ENCODE measurements at regions not wholly inside any gene's neighbourhood (a gene's known extent, or its start where the extent isn't known, plus 50 kb on each side); places are given as distances from the start of the nearest gene placed in this dataset.

GRCh38 chr16:72355561-72355960, 183.6 kb upstream of the PMFBP1 start:
- no peak for TF ChIP-seq CTCF (IDR thresholded peaks at IDR 0.05; ENCODE audit: unreplicated experiment)
- Mint-ChIP-seq H3K36me3 (ENCODE audit: insufficient read depth, unreplicated experiment) (no peaks in the 10 kb centered on the region), H3K27ac (ENCODE audit: unreplicated experiment) (no peak overlapping the region), H3K27me3 (ENCODE audit: unreplicated experiment) (no peaks in the 10 kb centered on the region), H3K4me1 (ENCODE audit: low read depth, unreplicated experiment) (no peaks in the 10 kb centered on the region), H3K4me3 (ENCODE audit: low read depth, unreplicated experiment) (no peak overlapping the region), H3K9me3 (ENCODE audit: low read depth, unreplicated experiment) (no peaks in the 10 kb centered on the region)
- intact Hi-C loops (cut with micrococcal nuclease; ENCODE audit: unreplicated experiment): no loop called here
- CTCF ChIA-PET: no interaction called here
- no peak for DNase-seq
- no TSS peak for BruUV-seq (replicated peaks)

GRCh38 chr16:72349719-72350118, 177.8 kb upstream of the PMFBP1 start:
- CTCF ChIA-PET: interaction anchor here (0.6 kb wide), 1 partner anchor 1107 kb away, joined by 4 read pairs; no protein-coding TSS in a partner anchor

GRCh38 chr16:72332926-72333325, 161.0 kb upstream of the PMFBP1 start:
- TF ChIP-seq CTCF (IDR thresholded peaks at IDR 0.05; ENCODE audit: unreplicated experiment): no peak
- no peaks in the 10 kb centered on the region for H3K27me3 Mint-ChIP-seq (ENCODE audit: unreplicated experiment)
- H3K36me3 Mint-ChIP-seq (ENCODE audit: insufficient read depth, unreplicated experiment): no peaks in the 10 kb centered on the region
- no peak for DNase-seq
- H3K27ac Mint-ChIP-seq (ENCODE audit: unreplicated experiment): no peak overlapping the region
- H3K4me1 Mint-ChIP-seq (ENCODE audit: low read depth, unreplicated experiment): no peaks in the 10 kb centered on the region
- intact Hi-C loops (cut with micrococcal nuclease; ENCODE audit: unreplicated experiment): no loop called here
- no TSS peak for BruUV-seq (replicated peaks)
- H3K9me3 Mint-ChIP-seq (ENCODE audit: low read depth, unreplicated experiment): peaks cover 7% of the 10 kb centered on the region
- CTCF ChIA-PET: no interaction called here
- no peak overlapping the region for H3K4me3 Mint-ChIP-seq (ENCODE audit: low read depth, unreplicated experiment)

More at GRCh38 chr16:72349719-72350118, 177.8 kb upstream of the PMFBP1 start:
- H3K9me3 Mint-ChIP-seq (ENCODE audit: low read depth, unreplicated experiment): no peaks in the 10 kb centered on the region
- TF ChIP-seq CTCF (IDR thresholded peaks at IDR 0.05; ENCODE audit: unreplicated experiment): no peak
- no peak overlapping the region for H3K27ac Mint-ChIP-seq (ENCODE audit: unreplicated experiment)
- H3K27me3 Mint-ChIP-seq (ENCODE audit: unreplicated experiment): no peaks in the 10 kb centered on the region
- BruUV-seq (replicated peaks): no TSS peak
- H3K4me3 Mint-ChIP-seq (ENCODE audit: low read depth, unreplicated experiment): no peak overlapping the region
- intact Hi-C loops (cut with micrococcal nuclease; ENCODE audit: unreplicated experiment): no loop called here
- no peaks in the 10 kb centered on the region for H3K4me1 Mint-ChIP-seq (ENCODE audit: low read depth, unreplicated experiment)
- no peaks in the 10 kb centered on the region for H3K36me3 Mint-ChIP-seq (ENCODE audit: insufficient read depth, unreplicated experiment)
- no peak for DNase-seq

GRCh38 chr16:72324578-72324977, 152.6 kb upstream of the PMFBP1 start:
- DNase-seq: no peak
- H3K27ac Mint-ChIP-seq (ENCODE audit: unreplicated experiment): no peak overlapping the region
- peaks cover 13% of the 10 kb centered on the region for H3K9me3 Mint-ChIP-seq (ENCODE audit: low read depth, unreplicated experiment)
- H3K36me3 Mint-ChIP-seq (ENCODE audit: insufficient read depth, unreplicated experiment): no peaks in the 10 kb centered on the region
- H3K4me3 Mint-ChIP-seq (ENCODE audit: low read depth, unreplicated experiment): no peak overlapping the region
- no peaks in the 10 kb centered on the region for H3K4me1 Mint-ChIP-seq (ENCODE audit: low read depth, unreplicated experiment)
- no peaks in the 10 kb centered on the region for H3K27me3 Mint-ChIP-seq (ENCODE audit: unreplicated experiment)
- CTCF ChIA-PET: no interaction called here
- intact Hi-C loops (cut with micrococcal nuclease; ENCODE audit: unreplicated experiment): loop anchor here (10.0 kb wide), 1 partner anchor 60 kb away; no protein-coding TSS in a partner anchor
- TF ChIP-seq CTCF (IDR thresholded peaks at IDR 0.05; ENCODE audit: unreplicated experiment): no peak
- BruUV-seq (replicated peaks): no TSS peak
